Fibroblast of the aortic adventitia (primary cell): ENCODE measurements at regions not wholly inside any gene's neighbourhood (a gene's known extent, or its start where the extent isn't known, plus 50 kb on each side); places are given as distances from the start of the nearest gene placed in this dataset.
"Not testable (repeated sequence)": the region's sequence is repeated elsewhere in the genome, so short reads cannot be mapped to it uniquely, and the experiment has no call there.

ENCODE experiments used
- DNase-seq: peaks from one replicate; pipeline ENCODE4 v3.0.0-alpha.2; 2010; ENCODE audit warnings: low read depth
- H3K4me3 ChIP-seq: 2 replicates; pipeline ENCODE4 v1.5.1; 2011; ENCODE audit warnings: low read depth, mild to moderate bottlenecking, control low read depth, low read length, moderate library complexity
- TF ChIP-seq, protein P1 (sequence below): IDR thresholded peaks from 2 replicates; pipeline ENCODE4 v1.5.1; 2011; ENCODE audit warnings: mild to moderate bottlenecking, low read length, control low read depth, inconsistent platforms; ENCODE audit not compliant: insufficient read depth

DNA sequence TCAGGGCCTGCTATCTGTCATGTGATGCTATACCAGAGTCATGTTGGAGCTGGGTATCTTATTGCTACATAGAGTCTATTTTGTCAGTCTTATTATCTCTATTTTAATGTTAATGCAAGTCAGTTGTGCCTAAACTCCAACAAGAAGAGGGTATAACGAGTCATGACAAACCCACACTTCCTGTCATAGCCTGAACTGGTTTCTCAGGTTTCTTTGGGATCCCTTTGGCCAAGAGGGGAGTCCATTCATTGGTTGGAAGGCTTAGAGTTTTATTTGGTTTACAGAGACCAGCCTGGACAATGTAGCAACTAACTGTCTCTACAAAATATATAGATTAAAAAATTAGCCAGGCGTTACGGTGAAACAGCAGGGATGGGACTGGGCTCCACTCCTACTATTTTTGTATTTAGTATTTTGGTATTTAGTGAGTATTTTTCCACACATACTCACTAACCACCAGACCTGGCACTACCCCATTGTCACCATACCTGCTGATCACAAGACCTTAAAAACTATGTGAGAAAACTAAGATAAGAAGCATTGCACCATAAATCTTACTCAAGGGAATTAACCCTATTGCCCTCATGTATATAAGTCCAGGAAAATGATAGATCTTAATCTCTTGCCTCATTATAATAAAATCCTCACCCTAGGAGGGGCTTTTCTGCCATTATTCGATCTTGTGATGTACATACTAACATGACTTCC, 387.5 kb downstream of the IPO8 start:
- DNase-seq: no peak
- no peak overlapping the region for H3K4me3 ChIP-seq
- TF ChIP-seq, protein P1, sequence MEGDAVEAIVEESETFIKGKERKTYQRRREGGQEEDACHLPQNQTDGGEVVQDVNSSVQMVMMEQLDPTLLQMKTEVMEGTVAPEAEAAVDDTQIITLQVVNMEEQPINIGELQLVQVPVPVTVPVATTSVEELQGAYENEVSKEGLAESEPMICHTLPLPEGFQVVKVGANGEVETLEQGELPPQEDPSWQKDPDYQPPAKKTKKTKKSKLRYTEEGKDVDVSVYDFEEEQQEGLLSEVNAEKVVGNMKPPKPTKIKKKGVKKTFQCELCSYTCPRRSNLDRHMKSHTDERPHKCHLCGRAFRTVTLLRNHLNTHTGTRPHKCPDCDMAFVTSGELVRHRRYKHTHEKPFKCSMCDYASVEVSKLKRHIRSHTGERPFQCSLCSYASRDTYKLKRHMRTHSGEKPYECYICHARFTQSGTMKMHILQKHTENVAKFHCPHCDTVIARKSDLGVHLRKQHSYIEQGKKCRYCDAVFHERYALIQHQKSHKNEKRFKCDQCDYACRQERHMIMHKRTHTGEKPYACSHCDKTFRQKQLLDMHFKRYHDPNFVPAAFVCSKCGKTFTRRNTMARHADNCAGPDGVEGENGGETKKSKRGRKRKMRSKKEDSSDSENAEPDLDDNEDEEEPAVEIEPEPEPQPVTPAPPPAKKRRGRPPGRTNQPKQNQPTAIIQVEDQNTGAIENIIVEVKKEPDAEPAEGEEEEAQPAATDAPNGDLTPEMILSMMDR: no peak

DNA sequence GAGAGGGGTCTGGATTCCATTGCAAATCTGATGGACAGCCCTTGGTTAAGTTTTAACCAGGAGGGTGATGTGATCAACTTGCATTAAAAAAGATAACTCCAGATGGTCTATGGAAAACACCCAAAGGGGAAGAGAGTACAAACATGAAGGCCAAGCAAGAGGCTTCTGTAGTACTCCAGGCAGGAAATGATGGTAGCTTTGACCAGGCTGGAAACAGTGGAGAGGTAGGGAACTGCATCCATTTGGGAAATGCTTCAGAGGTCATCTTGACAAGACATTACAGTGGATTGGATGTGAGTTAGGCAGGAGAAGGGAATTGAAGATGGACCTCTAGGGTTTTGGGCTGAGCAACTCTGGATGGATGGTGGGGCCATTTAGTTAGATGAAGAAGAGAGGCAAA, 391.1 kb downstream of the IPO8 start:
- TF ChIP-seq, protein P1: no peak
- no peak for DNase-seq
- no peak overlapping the region for H3K4me3 ChIP-seq

DNA sequence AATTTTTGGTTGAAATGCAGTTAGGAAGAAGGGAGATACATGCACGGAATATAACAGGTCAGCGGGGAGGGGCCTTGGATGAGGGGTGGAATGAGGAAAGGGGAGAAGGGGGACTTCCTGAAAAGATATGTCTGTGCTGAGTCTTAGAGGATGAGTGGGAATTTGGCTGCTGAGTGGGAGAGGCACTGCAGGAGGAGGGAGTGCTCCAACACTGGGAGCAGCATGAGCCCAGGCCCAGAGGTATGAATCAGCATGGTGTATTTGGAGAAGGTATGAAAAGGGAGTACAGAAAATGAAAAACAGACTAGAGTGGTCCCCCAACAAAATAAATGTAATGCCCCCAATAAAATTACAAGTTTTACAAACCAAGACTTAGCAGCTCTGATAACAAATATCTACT, 394.4 kb downstream of the IPO8 start:
- H3K4me3 ChIP-seq: no peak overlapping the region
- DNase-seq: no peak
- TF ChIP-seq, protein P1: no peak

DNA sequence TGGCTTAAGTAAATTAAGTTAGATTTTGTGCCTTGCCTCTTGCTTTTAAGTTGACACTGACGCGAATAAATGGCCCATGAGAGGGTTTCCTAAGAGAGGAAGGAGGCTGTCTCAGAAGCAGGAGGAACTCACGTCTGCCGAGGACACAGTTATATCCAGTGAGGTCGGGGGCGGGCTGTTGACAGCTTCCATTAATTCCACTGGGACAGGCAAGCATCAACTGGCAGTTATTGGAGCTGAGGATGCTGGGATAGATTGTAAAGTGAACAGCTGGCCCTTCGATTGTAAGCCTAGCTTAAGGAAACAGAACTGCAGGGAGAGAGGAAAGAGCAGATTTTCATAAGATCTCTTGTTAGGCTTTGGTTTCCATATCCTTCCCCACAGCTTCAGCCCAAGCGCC, 399.2 kb downstream of the IPO8 start:
- TF ChIP-seq, protein P1: no peak
- DNase-seq: no peak
- no peak overlapping the region for H3K4me3 ChIP-seq

DNA sequence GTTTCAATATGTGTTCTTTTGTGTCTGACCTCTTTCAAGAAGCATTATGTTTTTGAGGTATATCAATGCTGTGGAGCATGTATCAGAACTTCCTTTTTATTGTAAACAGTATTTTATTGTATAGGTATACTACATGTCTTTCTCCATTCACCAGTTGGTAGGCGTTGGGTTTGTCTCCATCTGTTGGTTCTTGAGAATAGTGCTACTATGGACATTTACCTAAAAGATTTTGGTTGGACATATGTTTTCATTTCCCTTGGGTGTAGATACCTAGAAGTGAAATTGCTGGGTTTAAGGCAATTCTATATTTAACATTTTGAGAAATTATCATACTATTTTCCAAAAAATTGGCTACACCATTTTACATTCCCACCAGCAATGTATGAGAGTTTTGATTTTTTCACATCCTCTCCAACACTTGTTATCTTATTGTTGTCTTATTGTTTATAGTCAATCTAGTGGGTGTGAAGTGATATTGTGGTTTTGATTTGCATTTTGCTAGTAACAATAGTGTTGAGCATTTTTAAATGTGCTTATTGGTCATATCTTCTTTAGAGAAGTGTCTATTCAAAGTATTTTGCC, 409.2 kb downstream of the IPO8 start:
- DNase-seq: peak; percentile 68
- no peak overlapping the region for H3K4me3 ChIP-seq
- TF ChIP-seq, protein P1: peak; percentile 77

DNA sequence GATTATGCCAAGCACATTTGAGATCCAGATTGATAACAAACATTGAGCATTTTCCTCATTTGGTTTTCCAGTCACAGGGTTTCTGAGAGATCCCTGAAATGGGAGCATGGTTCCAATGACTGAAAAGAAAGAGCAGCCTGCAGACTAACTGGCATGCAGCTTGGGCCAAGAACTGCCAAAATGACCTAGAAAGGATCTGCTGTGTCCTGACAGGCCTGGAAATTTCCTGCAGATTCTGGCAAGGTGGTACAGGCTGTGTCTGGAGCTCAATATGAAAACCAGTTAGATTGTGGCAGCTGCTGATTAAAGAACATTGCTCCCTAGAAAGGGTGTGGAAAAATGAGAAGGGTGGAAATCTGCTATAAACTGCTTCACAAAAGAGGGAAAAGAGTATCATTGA, 417.3 kb downstream of the IPO8 start:
- no peak overlapping the region for H3K4me3 ChIP-seq
- DNase-seq: no peak
- TF ChIP-seq, protein P1: no peak

DNA sequence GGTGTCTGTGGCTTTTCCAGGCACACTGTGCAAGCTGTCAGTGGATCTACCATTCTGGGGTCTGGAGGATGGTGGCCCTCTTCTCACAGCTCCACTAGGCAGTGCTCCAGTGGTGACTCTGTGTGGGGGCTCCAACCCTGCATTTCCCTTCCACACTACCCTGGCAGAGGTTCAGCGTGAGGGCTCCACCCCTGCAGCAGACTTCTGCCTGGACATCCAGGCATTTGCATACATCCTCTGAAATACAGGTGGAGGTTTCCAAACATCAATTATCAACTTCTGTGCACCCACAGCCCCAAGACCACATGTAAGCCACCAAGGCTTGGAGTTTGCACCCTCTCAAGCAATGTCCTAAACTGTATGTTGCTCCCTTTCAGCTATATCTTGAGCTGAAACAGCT, 423.2 kb downstream of the IPO8 start:
- not testable (repeated sequence) for DNase-seq, H3K4me3 ChIP-seq
